ENCODE measurements at regions not wholly inside any gene's neighbourhood (a gene's known extent, or its start where the extent isn't known, plus 50 kb on each side); places are given as distances from the start of the nearest gene placed in this dataset.
"Not testable (repeated sequence)": the region's sequence is repeated elsewhere in the genome, so short reads cannot be mapped to it uniquely, and the experiment has no call there.

GRCh38 chr11:81967242-81967641 is 766.4 kb downstream of the FAM181B start:
- no peak for DNase-seq

GRCh38 chr11:81966340-81966739 is 767.3 kb downstream of the FAM181B start:
- no peak for DNase-seq

DNA sequence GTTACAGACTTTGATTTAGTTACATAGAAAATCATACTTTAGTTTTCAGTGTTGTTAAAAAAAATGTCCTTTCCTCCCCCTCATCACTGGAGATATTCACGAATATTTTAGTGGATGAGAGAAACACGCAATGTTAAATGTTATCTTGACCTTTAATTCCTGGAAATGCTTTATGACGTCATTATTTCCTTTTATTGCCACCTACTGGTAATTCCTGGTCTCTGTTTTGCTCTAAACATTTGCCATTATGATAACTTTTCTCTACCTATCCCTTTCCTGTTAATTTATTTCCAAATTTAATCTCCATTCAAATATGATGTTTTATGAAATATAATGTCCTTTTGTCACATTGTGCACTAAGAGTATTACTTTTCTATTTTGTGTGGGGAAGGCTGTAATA is 770.6 kb downstream of the FAM181B start:
- DNase-seq = no peak

- DNase-seq = no peak
These were observed 773.2 kb downstream of the FAM181B start for GRCh38 chr11:81960443-81960842.

GRCh38 chr11:81959341-81959740 is 774.3 kb downstream of the FAM181B start:
- no peak for DNase-seq

DNA sequence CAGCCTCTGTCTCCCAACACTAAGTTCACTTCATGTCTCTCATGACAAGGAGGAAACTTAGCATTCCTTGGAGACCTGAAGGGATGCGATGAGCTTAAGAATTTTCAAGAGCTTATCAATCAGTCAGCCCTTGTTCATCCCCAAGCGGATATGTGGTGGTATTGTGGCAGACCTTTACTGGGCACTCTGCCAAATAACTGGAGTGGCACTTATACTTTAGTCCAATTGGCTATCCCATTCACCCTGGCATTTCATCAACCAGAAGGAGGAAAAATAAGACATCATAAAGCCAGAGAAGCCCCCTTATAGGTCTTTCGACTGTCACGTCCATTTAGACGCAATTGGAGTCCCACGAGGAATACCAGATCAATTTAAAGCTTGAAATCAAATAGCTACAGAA is 779.4 kb downstream of the FAM181B start:
- not testable (repeated sequence) for DNase-seq

GRCh38 chr11:81946831-81947230 is 786.8 kb downstream of the FAM181B start:
- no peak for DNase-seq

- DNase-seq = no peak
These were observed 791.0 kb downstream of the FAM181B start for GRCh38 chr11:81942646-81943045.

DNA sequence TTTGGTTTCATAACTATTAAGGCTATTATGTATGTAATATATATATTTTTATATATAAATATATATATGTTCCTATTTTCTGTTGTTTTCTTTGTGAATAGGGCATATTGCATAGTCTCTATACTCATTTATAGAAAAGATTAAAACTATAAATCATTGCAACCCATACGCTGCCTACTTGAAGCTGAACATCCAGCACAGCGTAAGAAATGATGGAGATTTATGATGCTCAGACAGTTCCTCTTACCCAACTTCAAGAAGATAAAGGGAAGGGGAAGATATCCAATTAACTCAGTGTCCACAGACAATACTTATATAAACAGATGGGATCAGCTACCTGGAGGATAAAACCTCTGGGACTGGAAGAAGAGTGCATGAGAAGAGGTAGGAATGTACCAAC is 791.7 kb downstream of the FAM181B start:
- DNase-seq = no peak

- DNase-seq = no peak
These were observed 801.4 kb downstream of the FAM181B start for GRCh38 chr11:81932303-81932702.

- no peak for DNase-seq
These were observed 813.5 kb downstream of the FAM181B start for GRCh38 chr11:81920205-81920604.

DNA sequence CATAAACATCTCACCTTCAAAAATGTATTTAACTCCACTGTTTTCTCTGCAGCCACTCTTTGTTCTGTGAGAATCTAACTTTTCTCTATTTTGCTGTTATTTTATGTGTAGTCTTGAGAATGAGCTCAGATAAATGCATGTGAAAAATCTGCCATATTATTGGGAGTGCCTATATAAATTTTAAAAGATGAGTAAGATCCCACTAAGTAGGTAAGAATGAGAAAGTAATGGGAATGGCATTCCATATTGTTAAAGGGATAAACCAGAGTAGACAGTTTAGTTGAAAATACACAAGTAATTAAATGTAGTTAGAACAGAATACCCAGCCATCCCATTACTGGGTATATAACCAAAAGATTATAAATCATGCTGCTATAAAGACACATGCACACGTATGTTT is 817.2 kb downstream of the FAM181B start:
- DNase-seq = no peak

DNA sequence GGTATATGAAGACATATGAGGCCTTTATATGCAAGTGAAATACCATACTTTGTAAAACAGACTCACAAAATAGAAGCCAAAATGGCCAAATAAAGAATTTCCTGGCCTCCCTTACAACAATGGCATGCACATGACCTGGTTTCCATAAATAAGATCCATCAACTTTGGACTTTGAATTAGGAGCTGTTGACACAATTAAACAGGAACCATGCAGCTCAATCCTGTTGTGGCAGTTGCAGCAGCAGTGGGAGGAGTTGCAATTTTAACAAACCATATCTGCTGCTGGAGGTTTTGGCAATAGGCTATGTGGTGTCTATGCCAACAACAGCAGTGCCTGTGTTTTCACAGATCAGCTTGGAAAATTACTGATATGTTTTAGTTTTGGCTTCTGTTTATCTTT is 818.6 kb downstream of the FAM181B start:
- peak; percentile 75 for DNase-seq

GRCh38 chr11:81913793-81914192 is 819.9 kb downstream of the FAM181B start:
- no peak for DNase-seq

DNA sequence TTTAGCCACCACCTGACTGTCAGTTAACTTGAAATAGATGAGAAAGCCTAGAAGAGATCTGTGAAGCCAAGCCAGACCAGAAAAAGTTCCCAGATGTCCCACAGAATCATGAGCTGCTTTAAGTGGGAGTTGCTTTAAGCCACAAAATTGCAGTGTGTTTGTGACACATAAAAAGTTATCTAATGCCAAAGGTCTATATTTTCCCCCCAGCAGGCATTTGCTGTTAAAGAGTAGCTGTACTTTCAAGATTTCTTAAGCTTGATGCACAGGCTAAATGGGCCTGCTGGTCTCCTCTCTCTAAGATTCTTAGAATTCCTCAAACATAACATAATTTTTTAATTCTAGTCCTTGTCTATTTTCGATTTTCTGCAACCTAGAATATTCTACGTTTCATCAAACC is 825.7 kb downstream of the FAM181B start:
- DNase-seq = peak; percentile 73

DNA sequence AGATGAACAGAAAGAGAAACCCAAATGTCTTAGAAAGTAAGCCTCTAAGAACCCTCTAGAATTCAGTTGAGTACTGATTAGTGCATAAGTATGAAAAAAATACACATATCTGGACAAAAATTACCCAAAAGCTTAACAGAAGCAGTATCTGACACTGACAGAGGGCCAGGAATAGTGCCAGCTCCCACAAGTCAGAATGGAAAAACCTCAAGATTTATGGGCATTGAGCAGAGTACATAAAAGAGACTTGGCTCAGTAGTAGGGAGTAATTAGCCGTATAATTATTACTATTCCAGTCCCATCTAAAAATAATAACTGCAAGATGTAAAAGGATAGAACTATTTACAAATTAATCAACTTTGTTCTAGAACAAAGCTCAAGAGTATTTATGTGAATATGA is 834.5 kb downstream of the FAM181B start:
- peak; percentile 93 for DNase-seq

DNA sequence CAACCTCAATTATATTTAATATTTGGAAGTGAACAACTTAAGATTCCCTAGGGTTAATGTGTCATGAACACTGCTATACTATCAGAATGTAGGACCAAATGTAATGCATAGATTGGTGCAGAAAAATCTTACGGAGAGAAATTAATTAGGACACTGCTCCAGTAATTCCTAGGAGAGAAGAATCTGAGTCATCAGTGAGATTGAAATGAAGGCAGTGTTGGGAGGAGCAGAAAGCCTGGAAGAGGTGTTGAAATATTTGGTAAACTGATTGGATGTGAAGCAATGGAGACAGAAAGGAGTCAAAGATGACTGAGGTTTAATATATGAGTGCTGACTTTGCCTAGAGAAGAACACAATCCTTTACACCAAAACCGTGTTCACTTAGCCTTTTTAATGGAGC is 836.0 kb downstream of the FAM181B start:
- no peak for DNase-seq

DNA sequence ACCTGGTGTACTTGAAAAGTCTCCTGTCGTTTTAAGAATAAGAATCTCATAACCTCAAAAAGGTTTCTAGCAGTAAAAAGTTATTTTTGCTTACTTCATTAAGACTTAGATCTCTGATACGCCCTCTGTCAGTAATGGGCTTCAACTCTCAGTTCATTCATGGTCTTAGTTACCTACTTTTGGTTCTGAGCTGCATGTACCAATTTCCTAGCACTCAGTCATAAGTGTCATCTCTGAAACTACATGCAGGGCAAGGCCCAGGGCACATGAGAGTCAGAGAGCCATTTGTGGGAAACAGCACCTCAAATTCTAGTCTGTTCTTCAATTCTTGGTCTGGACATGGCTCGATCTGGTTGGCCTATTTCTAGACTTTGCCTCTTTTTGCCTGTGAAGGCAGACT is 838.4 kb downstream of the FAM181B start:
- DNase-seq = no peak

GRCh38 chr11:81892770-81893635 is 840.7 kb downstream of the FAM181B start:
- DNase-seq = no peak

DNA sequence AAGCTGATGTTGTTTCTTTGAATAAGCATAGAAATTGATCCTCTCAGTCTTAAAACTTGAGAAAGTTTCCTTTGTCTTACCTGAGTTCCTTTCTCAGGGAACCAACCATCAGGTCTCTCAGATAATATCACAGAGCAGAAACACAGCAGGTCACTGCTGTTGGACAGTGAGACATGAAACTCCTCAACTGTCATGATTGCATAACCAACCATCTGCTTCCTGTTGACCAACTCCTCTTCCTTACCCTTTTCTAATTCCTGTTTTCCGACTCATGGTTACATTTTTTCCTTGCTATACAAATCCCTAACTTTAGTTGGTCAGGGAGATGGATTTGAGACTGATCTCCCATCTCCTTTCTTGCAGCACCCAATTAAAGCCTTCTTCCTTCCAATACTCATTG is 845.3 kb downstream of the FAM181B start:
- DNase-seq = no peak

DNA sequence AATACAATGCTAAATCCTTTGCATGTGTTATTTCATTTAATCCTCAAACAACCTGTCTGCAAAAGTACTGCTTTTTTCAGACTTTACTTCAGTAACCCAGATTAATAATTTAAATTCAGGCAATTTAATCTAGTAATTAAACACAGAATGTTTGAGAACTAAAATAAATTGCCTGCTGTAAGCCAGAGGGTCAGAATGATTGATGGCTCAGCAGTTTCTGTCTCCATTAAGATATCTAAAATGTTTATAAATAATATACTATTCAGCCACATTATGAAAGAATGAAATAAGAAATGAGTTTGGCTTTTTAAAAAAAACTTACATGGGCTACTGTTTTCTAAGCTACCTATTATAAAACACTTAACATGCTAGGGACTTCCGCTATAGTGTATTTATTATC is 846.0 kb downstream of the FAM181B start:
- no peak for DNase-seq

GRCh38 chr11:81886406-81887075 is 847.1 kb downstream of the FAM181B start:
- DNase-seq = no peak

GRCh38 chr11:81874635-81875034 is 859.0 kb downstream of the FAM181B start:
- DNase-seq = no peak

DNA sequence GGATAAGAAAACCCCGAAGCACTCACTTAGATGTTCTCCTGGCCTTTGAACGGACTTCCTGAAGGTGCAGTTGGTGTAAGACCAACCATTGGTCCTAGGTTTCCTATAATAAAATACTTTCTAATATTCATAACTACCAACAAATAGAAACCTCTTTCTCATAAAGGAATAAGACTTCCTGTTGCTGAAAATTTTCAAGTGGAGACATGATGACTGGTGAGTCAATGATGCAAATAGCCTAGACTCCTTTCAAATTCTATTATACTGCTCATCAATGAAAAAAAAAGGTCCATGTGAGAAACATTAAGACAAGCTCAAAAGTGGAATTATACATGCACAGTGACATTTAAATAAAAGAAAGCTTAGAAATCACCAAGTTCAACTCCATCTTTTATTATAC is 862.8 kb downstream of the FAM181B start:
- DNase-seq = no peak

GRCh38 chr11:81870066-81870412 is 863.6 kb downstream of the FAM181B start:
- no peak for DNase-seq
